ENCODE measurements at regions not wholly inside any gene's neighbourhood (a gene's known extent, or its start where the extent isn't known, plus 50 kb on each side); places are given as distances from the start of the nearest gene placed in this dataset.

DNA sequence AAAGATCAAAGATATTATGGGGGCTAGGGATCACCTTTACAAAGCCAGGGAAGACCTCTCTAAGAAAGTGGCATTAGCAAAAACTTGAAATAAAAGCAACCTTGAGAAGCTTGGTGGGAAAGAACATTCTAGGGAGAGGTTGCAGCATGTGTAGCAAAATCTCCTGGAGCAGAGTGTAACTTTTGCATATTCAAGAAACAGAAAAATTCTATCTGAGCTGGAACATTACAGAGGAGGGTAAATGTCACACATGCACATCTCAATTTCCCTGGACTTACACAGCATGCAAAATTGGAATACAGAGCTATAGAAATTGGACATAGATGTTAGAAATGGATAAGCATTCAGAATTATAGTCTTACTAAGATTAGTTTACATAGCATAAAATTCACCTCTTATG, 510.0 kb downstream of the CETN3 start:
- FAIRE-seq (peak; percentile 14), DNase-seq (ENCODE audit: insufficient read length) (no peak)
- TF ChIP-seq POLR2AphosphoS5 (IDR thresholded peaks at IDR 0.05; ENCODE audit: low read depth, low read length): no peak
- no peak for TF ChIP-seq POLR2A (IDR thresholded peaks at IDR 0.05; ENCODE audit: low read depth, low read length)
- no peak for TF ChIP-seq TAF1 (IDR thresholded peaks at IDR 0.05; ENCODE audit: borderline replicate concordance, low read depth, low read length)

DNA sequence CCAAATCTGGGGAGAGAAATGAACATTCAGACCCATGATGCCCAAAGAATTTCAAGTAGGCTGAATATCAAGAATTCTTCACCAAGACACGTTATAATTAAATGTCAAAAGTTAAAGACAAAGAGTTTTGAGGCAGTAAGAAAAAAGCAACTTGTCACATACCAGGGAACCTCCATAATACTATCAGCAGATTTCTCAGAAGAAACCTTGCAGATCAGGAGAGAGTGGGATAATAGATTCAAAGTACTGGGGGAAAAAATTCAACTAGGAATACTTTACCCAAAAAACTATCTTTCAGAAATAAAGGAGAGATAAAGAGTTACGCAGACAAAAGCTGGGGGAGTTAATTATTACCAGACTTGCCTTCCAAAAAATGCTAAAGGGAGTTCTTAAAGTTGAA, 516.0 kb downstream of the CETN3 start:
- no peak for TF ChIP-seq TAF1 (IDR thresholded peaks at IDR 0.05; ENCODE audit: borderline replicate concordance, low read depth, low read length)
- TF ChIP-seq POLR2AphosphoS5 (IDR thresholded peaks at IDR 0.05; ENCODE audit: low read depth, low read length): no peak
- TF ChIP-seq POLR2A (IDR thresholded peaks at IDR 0.05; ENCODE audit: low read depth, low read length): no peak
- DNase-seq (ENCODE audit: insufficient read length) (no peak), FAIRE-seq (no peak)

DNA sequence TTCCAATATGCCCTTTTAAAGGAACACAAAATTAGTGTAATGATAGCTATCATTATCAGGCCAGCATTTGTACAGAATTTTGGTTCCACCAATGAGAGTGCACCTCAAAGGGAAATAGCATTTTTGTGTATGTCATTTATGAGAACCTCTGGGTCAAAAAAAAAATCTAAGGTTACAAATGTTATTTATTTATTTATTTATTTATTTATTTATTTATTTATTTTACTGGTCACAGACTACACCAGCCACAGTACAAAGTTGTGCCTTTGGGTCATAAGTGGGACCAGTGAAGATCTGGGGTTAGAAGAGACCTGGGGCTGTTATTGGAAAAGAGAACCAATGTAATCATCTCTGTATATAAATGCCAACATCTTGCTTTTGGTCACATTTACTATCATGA, 523.9 kb downstream of the CETN3 start:
- FAIRE-seq (no peak), DNase-seq (ENCODE audit: insufficient read length) (no peak)

DNA sequence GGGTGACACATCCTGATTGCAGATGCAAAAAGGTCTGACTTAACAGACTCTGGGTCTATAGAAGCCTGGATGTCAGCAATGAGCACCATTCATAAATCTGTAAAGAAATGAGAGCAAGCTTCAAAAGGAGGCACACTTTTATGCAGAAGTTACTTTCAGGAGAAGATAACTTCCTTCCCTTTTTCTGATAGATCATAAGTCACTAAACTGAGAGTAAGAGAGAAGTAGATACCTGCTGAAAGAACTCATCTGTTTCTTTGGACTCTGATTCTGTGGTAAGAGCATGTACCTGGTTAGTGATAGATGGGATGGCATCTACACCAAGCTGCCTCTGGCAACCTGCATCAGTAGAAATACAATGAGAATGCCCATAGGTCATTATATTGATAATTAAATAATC, 525.6 kb downstream of the CETN3 start:
- no peak for FAIRE-seq
- no peak for TF ChIP-seq POLR2A (IDR thresholded peaks at IDR 0.05; ENCODE audit: low read depth, low read length)
- no peak for TF ChIP-seq POLR2AphosphoS5 (IDR thresholded peaks at IDR 0.05; ENCODE audit: low read depth, low read length)
- TF ChIP-seq TAF1 (IDR thresholded peaks at IDR 0.05; ENCODE audit: borderline replicate concordance, low read depth, low read length): no peak
- no peak for DNase-seq (ENCODE audit: insufficient read length)

More for the DNA sequence above, 523.9 kb downstream of the CETN3 start:
- TF ChIP-seq POLR2AphosphoS5 (IDR thresholded peaks at IDR 0.05; ENCODE audit: low read depth, low read length) (no peak), POLR2A (IDR thresholded peaks at IDR 0.05; ENCODE audit: low read depth, low read length) (no peak), TAF1 (IDR thresholded peaks at IDR 0.05; ENCODE audit: borderline replicate concordance, low read depth, low read length) (no peak)

DNA sequence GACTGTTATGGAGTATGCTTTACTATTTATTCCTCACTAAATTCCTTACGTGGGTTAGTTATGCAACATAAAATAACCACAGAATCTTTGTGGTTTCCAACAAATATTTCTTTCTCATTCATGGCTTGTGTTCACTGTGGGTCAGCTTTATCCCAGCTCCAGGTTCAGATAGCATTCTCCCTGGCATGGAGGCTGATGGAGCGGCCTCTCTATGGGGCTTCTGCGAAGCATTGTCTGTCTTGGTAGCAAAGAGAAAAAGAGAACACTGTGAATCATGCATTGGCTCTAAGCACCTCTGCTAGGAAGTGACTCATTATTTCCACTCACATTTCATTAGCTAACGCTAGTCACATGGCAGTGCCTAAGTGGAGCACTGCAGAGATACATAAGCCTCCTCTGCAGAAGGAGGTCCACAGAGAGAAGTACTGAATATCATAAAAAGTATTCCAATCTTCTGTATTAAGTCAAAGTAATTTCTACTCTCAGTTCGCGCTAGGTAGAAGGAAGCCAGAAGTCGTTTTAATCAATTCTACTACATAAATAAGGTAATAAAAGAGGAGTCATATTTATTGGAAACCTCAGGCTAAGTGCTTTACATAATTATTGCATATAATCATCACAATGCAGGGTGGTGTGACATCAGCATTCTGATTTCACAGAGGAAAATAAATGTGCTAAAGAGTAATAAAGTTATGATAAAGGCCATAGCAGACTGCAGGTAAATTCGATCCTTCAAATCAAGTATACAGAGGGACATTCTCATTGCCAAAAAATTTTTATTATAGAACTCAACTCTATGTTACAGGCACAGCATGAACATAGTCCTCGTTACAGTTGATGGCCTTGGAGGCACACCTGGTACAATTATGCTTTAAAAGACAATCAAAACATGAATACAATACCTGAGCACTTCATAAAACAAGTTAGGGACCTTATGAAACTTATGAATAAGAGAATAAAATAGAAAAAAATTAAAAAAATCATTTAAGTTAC, 531.1 kb downstream of the CETN3 start:
- DNase-seq (ENCODE audit: insufficient read length) (no peak), FAIRE-seq (no peak)

DNA sequence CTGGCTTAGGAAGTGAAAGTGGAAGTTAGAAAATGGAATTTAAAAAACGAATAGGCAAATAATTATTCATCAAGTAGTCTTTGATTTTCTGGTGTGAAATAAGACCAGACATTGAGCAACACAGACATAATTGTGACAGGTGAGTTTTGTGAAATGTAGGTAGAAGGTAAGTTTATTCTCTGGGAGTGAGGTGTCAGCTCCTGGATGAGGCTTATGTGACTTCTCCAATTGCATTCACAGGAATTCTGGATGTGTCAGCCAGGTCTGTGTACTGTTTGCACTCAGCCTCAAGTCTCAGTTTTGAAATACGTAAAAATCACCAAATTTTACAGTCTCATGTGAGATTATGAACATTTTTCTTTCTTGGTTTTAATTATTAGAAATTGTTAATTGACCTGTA, 537.6 kb downstream of the CETN3 start:
- FAIRE-seq (peak; percentile 44), DNase-seq (ENCODE audit: insufficient read length) (no peak)
- TF ChIP-seq POLR2AphosphoS5 (IDR thresholded peaks at IDR 0.05; ENCODE audit: low read depth, low read length) (no peak), POLR2A (IDR thresholded peaks at IDR 0.05; ENCODE audit: low read depth, low read length) (no peak), TAF1 (IDR thresholded peaks at IDR 0.05; ENCODE audit: borderline replicate concordance, low read depth, low read length) (no peak)

More for the DNA sequence above, 531.1 kb downstream of the CETN3 start:
- TF ChIP-seq POLR2A (IDR thresholded peaks at IDR 0.05; ENCODE audit: low read depth, low read length) (no peak), POLR2AphosphoS5 (IDR thresholded peaks at IDR 0.05; ENCODE audit: low read depth, low read length) (no peak), TAF1 (IDR thresholded peaks at IDR 0.05; ENCODE audit: borderline replicate concordance, low read depth, low read length) (no peak)

DNA sequence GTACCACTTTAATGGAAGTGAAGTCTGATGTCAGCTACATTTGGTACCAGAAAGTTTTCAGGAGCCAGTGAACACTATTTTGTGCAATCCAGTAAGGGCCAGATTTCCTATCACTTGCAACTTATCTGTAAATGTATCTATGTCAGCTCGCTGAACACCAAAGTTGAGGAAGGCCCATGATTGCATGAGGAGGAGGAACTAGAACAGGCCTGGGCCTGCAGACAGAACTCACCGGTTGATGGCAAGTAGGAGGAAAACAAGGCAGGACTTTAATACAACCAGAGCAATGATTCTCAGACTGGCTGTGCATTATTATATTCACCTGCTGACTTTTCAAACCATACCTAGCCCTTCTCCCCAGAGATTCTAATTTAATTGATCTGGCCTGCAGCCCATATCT, 540.2 kb downstream of the CETN3 start:
- FAIRE-seq (no peak), DNase-seq (ENCODE audit: insufficient read length) (no peak)
- no peak for TF ChIP-seq POLR2AphosphoS5 (IDR thresholded peaks at IDR 0.05; ENCODE audit: low read depth, low read length)
- no peak for TF ChIP-seq TAF1 (IDR thresholded peaks at IDR 0.05; ENCODE audit: borderline replicate concordance, low read depth, low read length)
- TF ChIP-seq POLR2A (IDR thresholded peaks at IDR 0.05; ENCODE audit: low read depth, low read length): no peak

DNA sequence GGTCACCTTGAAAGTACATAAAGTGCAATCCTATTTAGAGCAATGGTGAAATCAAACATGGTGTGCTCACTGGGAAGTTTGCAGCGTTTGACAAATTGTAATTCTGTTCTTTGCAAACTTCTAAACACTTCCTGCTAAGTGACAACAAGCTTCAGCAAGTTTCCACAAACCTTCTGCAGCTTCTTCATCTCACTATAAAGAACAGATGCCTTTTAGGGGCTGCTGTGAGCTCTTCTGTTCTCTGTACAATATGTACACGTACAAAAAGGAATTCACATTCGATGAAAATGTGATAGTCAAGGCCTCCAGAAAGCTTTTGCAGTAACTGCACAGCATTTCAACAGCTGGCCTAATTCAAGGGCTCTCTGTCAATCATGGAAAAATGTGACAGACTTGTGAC, 543.1 kb downstream of the CETN3 start:
- DNase-seq (ENCODE audit: insufficient read length) (no peak), FAIRE-seq (peak; percentile 56)
- no peak for TF ChIP-seq TAF1 (IDR thresholded peaks at IDR 0.05; ENCODE audit: borderline replicate concordance, low read depth, low read length)
- no peak for TF ChIP-seq POLR2AphosphoS5 (IDR thresholded peaks at IDR 0.05; ENCODE audit: low read depth, low read length)
- TF ChIP-seq POLR2A (IDR thresholded peaks at IDR 0.05; ENCODE audit: low read depth, low read length): no peak

DNA sequence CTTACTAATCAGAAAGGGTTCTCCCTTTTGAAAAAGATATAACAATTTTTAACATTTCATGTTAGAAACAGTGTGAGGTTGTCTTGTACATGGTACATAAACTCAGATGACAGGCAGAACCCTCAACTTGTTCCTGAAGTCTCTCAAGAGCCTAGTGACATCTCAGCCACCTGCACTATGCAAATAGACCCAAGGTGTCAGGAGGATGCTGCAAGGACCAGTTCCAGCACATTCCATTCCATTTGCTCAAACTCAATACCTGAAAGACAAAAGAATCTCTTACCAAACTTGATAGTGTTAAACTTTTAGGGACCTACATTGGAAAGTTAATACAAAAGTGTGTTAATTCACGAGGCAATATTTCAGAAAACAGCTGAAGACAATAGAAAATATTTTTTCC, 544.6 kb downstream of the CETN3 start:
- FAIRE-seq: no peak
- no peak for DNase-seq (ENCODE audit: insufficient read length)
- no peak for TF ChIP-seq TAF1 (IDR thresholded peaks at IDR 0.05; ENCODE audit: borderline replicate concordance, low read depth, low read length)
- TF ChIP-seq POLR2AphosphoS5 (IDR thresholded peaks at IDR 0.05; ENCODE audit: low read depth, low read length): no peak
- no peak for TF ChIP-seq POLR2A (IDR thresholded peaks at IDR 0.05; ENCODE audit: low read depth, low read length)

DNA sequence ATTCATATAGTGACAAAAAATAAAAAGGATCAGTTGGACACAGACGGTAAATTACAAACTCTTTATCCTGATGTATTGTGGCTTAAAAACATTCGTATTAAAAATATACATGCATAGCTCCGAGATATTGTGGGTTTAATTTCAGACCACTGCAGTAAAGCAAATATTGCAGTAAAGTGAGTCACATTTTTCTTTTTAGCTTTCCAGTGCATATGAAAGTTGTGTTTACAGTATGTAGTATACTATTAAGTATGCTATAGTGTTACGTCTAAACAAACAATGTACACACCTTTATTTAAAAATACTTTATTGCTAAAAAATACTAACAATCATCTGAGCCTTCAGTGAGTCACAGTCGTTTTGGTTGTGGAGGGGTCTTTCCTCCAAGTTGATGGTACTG, 551.8 kb downstream of the CETN3 start:
- TF ChIP-seq POLR2A (IDR thresholded peaks at IDR 0.05; ENCODE audit: low read depth, low read length) (no peak), POLR2AphosphoS5 (IDR thresholded peaks at IDR 0.05; ENCODE audit: low read depth, low read length) (no peak), TAF1 (IDR thresholded peaks at IDR 0.05; ENCODE audit: borderline replicate concordance, low read depth, low read length) (no peak)
- FAIRE-seq: no peak
- no peak for DNase-seq (ENCODE audit: insufficient read length)

DNA sequence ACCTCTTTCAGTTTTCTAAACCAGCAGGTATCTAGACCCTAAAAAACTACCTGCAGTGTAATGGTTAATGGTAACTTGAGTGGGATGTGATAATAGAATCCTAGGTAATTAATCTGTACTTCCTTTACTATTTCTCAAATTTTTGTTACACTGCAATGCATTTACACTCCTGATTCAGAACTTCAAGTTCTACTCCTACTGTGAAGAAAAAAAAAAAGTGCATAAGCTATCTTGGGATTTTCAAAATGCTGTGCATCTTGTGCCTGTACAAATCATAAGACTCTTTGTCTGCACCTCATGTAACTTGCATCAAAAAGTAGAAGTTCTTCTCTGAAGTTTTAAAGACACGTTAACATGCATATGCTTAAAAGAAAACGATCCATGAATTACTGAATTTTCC, 554.1 kb downstream of the CETN3 start:
- TF ChIP-seq TAF1 (IDR thresholded peaks at IDR 0.05; ENCODE audit: borderline replicate concordance, low read depth, low read length): no peak
- no peak for TF ChIP-seq POLR2AphosphoS5 (IDR thresholded peaks at IDR 0.05; ENCODE audit: low read depth, low read length)
- TF ChIP-seq POLR2A (IDR thresholded peaks at IDR 0.05; ENCODE audit: low read depth, low read length): no peak
- no peak for FAIRE-seq

DNA sequence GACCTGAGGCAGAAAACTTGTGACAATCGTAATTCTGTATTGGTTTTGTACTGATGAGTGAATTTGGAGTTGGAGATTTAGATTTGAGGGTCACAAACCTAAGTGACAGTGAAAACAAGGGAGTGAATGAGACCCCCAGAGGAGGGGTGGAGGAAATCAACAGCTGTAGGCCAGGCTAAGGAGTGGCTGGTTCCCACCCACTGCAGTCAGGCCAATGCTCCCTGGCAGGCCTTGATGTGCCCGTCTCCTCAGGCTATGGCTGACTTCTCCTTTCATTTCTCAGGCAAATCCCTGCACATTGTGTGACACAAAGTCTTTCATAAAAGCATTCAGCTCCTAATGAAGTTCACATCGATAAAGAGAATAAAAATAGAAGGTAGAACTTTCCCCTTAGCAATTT, 557.6 kb downstream of the CETN3 start:
- no peak for DNase-seq (ENCODE audit: insufficient read length)
- no peak for TF ChIP-seq TAF1 (IDR thresholded peaks at IDR 0.05; ENCODE audit: borderline replicate concordance, low read depth, low read length)
- TF ChIP-seq POLR2A (IDR thresholded peaks at IDR 0.05; ENCODE audit: low read depth, low read length): no peak
- no peak for TF ChIP-seq POLR2AphosphoS5 (IDR thresholded peaks at IDR 0.05; ENCODE audit: low read depth, low read length)
- FAIRE-seq: no peak

More for the DNA sequence above, 554.1 kb downstream of the CETN3 start:
- no peak for DNase-seq (ENCODE audit: insufficient read length)

Measured in GM12892 (cell line).